Hippocampal formation (tissue), 2 donors: ENCODE measurements at regions not wholly inside any gene's neighbourhood (a gene's known extent, or its start where the extent isn't known, plus 50 kb on each side); places are given as distances from the start of the nearest gene placed in this dataset.
A peak's percentile ranks its signal among the peaks of the same experiment; 100 is the strongest.

Experiments
- DNase-seq, 2 donors: peaks; one replicate each; lab custom pipeline; 2025; lab: John Stamatoyannopoulos, UW

- DNase-seq = no peak
Observed at GRCh38 chr12:126369487-126370463, 1304.5 kb downstream of the AACS start.

DNA sequence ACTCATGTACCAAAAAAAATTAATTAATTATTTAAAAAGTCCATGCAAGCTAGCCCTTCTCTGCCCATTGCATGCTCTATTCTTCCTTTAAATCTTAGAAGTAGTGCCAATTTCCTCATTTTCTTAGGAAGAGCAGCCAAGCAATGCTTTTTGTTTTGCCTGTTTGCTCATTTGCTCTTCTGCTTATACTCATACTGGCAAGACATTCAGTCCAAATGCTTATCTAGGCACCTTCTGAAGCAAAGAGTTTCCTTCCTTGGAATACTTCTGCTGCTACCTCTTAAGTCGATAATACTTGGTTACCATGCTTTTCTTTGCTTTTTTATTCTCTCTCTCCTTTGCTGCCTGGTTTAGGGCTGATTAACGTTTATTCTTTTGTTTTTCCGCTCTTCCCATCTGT lies 1318.3 kb downstream of the AACS start:
- DNase-seq = no peak

DNA sequence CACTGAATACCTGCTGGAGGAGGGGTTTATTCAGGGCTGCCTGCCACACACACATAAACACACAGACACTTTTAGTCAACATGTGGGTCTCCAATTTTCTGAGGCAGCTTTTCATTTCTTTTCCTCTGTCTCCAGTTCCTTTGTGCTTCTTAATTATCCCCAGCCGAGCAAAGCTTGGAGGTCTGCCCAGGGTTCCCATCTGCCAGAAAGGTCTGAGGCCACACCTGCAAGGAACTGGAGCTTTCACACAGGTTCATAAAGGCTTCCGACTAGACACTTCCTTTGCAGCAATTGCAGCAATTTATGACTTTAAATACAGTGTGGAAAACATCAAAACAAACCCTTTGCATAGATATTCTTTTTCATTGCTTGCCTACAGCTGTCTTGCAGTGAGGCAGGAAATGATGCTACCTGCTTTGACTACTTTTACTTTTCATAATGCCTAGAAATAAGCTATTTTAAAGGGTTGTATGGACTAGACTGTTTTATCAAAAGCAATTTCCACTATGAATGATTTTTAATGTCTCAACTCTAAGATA lies 1318.9 kb downstream of the AACS start:
- no peak for DNase-seq

DNA sequence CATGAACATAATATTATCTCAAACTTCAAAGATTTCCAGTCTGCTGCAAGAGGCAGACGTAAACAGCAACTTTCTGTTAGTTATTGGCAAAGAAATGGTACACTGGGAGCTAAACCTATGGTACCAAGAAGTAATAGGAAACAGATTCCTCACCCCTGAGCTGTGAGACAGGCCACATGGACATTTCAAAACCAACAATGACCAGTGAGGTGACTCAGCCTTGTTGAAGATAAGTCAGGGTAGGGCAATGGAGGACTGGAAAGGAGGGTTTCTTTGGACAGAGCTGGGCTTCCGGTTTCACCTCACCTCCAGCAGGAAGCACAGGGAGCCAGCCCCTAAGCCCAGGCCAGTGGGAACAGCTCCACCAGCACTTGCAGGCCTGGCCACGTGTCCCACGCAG lies 1320.5 kb downstream of the AACS start:
- DNase-seq = no peak

DNA sequence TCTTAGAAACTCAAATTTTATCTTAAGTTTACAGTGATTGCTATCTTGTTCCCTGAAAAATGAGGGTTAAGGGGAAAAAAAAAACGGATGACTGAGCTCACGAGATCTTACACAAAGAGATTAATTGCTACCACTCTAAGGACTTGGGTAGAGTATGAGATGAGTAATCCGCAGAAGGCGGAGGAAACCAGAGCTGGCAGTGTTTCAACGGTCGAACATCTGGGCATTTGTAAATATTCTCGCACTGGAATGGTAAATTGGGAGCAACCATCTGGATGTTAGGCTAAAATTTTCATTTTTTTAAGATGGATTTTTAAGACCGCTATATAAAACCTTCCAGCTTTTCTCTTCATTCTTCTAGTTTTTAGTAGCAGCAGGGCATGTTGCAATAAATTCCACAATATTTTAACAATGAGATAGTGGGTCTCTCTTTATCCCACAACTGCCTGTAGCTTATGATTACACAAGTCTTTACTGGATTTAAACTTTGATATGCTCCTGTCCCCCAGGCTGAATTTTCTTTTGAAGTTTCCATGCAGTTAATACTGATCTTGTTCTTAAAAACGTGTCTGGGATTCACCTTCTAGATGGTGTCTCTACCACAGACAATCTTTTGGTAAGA lies 1324.1 kb downstream of the AACS start:
- no peak for DNase-seq

DNA sequence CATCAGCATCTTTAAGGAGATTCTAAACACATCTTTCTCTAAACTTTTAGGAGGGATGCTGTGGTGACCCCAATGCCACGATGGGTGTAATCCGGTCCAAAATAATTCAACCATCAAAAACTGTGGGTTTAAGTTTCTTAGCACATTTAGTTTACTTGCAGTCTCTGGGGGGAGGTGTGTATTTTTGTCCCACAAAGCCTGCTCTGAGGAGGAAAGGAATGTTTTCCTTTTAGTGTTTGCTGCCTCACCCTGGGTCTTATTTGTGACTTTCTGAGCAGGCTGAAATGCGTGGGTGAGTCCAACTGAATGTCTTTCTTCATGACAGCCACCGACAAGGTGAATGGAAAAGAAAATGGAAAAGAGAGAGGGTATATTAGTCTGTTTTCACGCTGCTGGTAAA lies 1324.7 kb downstream of the AACS start:
- no peak for DNase-seq

DNA sequence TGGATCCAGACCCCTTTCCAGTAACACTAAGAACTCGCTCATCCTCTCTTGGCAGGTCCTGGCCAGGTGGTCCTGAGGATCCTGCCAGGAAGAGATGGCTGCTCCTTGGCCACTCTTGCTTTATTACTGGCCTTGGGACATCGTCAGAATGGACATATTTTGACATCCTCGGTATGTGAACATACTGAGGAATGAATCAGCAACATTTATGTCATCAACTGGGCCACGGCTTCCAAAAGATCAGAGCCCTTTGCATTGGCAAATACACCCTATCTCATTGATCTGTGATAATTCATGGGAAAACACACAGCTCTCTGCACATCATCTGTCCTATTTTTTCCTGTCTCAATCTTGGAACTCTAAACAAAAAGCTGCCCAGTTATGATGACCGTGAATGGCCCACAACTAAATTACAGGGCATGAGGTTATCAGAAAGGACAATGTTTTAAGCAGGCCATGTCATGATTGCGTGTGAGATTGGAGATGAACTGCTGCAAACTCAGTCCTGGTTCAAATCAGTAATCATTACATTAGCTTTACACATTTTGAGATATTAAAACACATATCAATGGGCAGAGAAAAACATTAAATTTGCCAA lies 1325.8 kb downstream of the AACS start:
- DNase-seq = no peak

DNA sequence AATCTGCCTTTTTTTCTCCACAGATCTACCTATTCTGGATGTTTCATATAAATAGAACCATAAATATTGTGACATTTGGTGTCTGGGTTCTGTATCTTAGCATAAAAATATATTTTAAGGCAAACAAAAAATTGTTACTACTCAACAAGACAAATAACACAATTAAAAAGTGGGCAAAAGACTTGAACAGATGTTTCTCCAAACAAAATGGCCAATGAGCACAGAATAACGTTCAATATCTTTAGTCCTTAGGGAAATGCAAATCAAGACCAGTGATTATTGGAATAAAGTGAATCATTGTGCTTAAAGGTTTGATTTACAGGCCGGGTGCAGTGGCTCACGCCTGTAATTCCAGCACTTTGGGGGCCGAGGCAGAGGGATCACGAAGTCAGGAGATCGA lies 1331.3 kb downstream of the AACS start:
- no peak for DNase-seq

DNA sequence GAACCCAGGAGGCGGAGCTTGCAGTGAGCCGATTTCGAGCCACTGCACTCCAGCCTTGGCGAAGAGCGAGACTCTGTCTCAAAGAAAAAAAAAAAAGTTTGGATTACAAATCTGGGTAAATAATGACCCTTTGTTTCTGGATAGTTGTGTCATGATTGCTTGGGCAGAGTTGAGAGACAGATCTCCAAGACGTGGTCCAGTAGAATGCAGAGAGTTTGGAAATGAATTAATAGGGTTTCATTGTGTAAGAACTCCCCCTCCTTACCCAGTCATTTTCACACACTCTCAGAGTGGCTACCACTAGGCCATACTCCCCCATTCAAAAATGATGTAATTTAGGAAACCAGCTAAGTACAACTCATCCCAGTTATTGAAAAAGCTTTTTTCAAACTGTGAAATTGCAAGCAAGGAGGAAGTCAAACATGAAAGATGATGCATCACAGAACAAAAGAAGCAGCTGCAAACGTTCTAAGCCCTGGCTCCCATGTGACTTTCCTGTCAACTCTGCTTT lies 1331.9 kb downstream of the AACS start:
- DNase-seq = peak in 1 of 2 donors; percentile 52

DNA sequence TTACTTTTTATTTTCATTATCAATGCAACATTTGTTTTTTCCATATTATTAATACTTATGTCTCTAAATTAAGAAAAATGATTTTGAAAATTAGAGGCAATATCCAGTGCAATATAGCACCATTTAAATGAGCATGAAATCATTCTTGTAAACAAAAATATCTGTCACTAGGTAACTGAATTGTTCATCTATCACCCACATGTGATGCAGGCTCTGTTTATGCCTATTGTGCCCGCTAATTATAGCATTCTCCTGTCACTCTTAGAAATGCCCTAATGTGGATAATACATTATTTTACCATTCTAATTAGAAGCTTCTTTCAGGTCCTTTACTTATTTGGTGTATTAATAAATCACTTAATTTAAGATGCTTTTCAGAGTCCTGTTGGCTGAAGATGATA lies 1332.4 kb downstream of the AACS start:
- DNase-seq = no peak

GRCh38 chr12:126400831-126401230 lies 1335.6 kb downstream of the AACS start:
- DNase-seq = no peak

DNA sequence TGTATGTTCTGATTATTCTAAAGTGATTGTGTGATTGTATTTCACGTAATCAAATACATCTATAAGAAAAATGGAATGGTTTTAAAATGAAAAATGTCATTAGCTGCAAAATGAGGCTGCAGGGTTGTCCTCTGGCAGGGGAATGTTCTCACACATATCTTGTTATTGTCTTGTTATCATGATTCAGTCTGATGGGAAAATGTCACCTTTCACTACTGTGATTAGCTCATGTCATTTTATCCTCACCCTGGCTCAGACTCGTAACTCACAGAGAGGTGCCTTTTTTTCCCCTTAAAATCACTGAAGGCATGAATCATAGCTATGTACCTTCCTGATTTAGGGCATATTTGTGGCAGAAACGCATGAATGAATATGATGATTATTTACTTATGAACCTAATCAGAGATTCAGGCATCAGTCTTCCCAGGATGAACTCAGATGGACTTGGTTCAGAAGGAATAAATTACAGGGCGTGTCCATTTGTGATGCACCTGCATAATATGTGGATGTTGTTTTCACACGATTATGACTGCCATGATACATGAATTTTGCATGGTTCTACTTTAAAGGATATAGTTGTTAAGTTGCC lies 1339.2 kb downstream of the AACS start:
- DNase-seq = no peak

DNA sequence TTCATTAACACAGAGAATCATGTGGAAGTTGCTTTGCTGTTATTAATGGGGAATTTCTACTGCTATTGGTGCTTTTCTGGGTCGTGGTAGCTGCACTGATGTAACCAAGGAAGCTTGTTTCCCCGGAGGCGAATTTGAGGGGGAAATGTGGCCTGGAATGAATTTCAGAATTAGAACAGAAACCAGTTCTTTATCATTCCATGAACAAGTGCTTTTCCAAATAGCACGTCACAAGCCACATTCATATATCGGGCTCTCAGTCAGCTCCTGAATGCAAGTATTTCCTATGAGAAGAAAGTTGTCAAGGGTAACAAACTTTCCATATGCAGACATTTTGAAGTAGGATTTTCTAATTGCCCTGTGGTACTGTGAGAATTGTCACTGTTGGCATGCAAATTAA lies 1353.2 kb downstream of the AACS start:
- no peak for DNase-seq

DNA sequence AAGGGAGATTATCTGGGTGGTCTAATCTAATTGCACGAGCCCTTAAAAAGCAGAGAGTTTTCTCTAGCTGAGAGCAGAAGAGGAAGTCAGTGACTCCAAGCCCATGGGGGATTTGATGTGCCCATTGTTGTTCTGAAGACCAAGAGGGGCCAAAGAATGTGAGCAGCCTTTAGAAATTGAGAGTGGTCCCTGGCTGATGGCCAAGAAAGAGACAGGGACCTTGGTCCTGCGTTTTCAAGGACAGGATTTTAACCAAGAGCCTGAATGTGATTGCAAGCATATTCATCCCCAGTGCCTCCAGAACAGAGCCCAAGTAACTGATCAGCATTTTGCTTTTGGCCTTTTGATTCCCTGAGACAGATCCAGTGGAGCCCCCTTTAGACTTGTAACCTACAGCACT lies 1353.9 kb downstream of the AACS start:
- DNase-seq = no peak

- no peak for DNase-seq
Observed at GRCh38 chr12:126424696-126425095, 1359.5 kb downstream of the AACS start.

GRCh38 chr12:126425264-126425663 lies 1360.0 kb downstream of the AACS start:
- DNase-seq = no peak

GRCh38 chr12:126428769-126429168 lies 1363.5 kb downstream of the AACS start:
- no peak for DNase-seq

- DNase-seq = no peak
Observed at GRCh38 chr12:126430921-126431320, 1365.7 kb downstream of the AACS start.

- no peak for DNase-seq
Observed at GRCh38 chr12:126431767-126432166, 1366.5 kb downstream of the AACS start.

DNA sequence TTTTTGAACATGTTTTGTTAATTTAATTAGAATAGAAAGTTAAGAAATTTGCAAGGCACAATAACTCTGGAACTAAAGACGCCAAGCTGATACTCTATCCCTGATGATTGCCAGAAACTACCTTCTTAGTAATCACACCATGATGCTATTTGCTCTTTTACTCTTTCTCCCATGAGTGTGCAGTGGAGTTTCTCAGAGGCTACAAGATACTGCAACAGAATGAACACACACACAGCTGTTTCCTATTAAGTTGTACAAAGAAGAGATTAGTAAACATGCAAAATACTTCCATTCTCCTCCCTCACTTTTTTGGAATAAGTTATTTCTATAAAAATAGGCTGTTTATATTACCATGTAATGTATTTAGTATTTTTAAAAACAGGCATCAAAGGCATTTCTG lies 1367.5 kb downstream of the AACS start:
- no peak for DNase-seq

GRCh38 chr12:126434412-126434985 lies 1369.3 kb downstream of the AACS start:
- no peak for DNase-seq

DNA sequence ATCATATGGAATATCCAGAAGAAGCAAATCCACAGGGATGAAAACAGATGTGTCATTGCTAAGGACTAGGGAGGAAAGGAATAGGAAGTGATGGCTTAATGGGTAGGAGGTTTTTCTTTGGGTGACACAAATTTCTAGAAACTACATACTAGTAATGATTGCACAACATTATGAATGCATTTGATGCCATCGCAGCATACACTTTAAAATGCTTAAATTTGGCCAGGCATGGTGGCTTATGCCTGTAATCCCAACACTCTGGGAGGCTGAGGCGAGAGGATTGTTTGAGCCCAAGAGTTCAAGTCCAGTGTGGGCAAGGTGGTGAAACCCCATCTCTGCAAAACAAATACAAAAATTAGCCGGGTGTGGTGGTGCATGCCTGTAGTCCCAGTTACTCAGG lies 1370.8 kb downstream of the AACS start:
- no peak for DNase-seq
